GM12878 (cell line): ENCODE measurements at regions not wholly inside any gene's neighbourhood (a gene's known extent, or its start where the extent isn't known, plus 50 kb on each side); places are given as distances from the start of the nearest gene placed in this dataset.

Experiments used
- ATAC-seq: fragments of 200-7000 bp; cut with Tn5 transposase; 3 replicates; pipeline ENCODE4 v1.9.1; 2020; ENCODE audit warnings: mild to moderate bottlenecking, moderate library complexity
- BruUV-seq: library from RNA; stranded (reverse); fragments of 400-500 nt; replicated peaks from 2 replicates; lab custom pipeline; 2021; lab: Mats Ljungman, UMichigan
- CTCF ChIA-PET: fragments of 300-600 bp; sonication (Branson Sonifier 250); formaldehyde crosslinking; extraction: SDS; loops from one replicate; lab custom pipeline; 2021; ENCODE audit warnings: inconsistent platforms; lab: Yijun Ruan, JAX
- POLR2A ChIA-PET: fragments of 350-600 bp; formaldehyde crosslinking; extraction: SDS; loops from one replicate; lab custom pipeline; 2021; ENCODE audit warnings: inconsistent platforms; lab: Charles Lee
- RAD21 ChIA-PET: fragments of 300-600 bp; sonication (Branson Sonifier 250); formaldehyde crosslinking; loops from one replicate; lab custom pipeline; 2023; ENCODE audit warnings: antibody characterized with exemption; ENCODE audit not compliant: unreplicated experiment; lab: Charles Lee
- SMC1A ChIA-PET: fragments of 300-600 bp; sonication (Branson Sonifier 250); formaldehyde crosslinking; loops from one replicate; lab custom pipeline; 2023; ENCODE audit not compliant: unreplicated experiment, uncharacterized antibody; lab: Charles Lee
- DNase-seq: peaks from one replicate; pipeline ENCODE4 v3.0.0-alpha.2; 2011; ENCODE audit warnings: low read depth, low spot score
- FAIRE-seq: peaks from 3 replicates; lab custom pipeline; 2011; peaks lifted over from hg19 to GRCh38; lab: Jason Lieb, UNC
- H2AFZ ChIP-seq: 2 replicates; pipeline ENCODE4 v1.6.0; 2011; ENCODE audit warnings: low read depth, low read length, control low read depth; ENCODE audit not compliant: control insufficient read depth
- H3K27ac ChIP-seq: 2 replicates; pipeline ENCODE4 v1.5.1; 2011; ENCODE audit warnings: control low read depth; ENCODE audit not compliant: control insufficient read depth, insufficient read depth
- H3K27me3 ChIP-seq, 2 experiments: replicated peaks in 1 of 2; 2 replicates each; pipeline versions ENCODE4 v1.6.0 to v1.6.1; 2011; ENCODE audit warnings: low read length in 1 of 2; ENCODE audit not compliant: control insufficient read depth in 2 of 2, insufficient read depth in 2 of 2
- H3K36me3 ChIP-seq, 2 experiments: 2 replicates each; pipeline ENCODE4 v1.5.1; 2011; ENCODE audit warnings: low read length in 1 of 2; ENCODE audit not compliant: control insufficient read depth in 2 of 2, insufficient read depth in 2 of 2
- H3K4me1 ChIP-seq: 2 replicates; pipeline ENCODE4 v1.6.1; 2011; ENCODE audit warnings: mild to moderate bottlenecking, low read length, moderate library complexity, mixed read lengths; ENCODE audit not compliant: control insufficient read depth, insufficient read depth
- H3K4me2 ChIP-seq: 2 replicates; pipeline ENCODE4 v1.6.0; 2011; ENCODE audit warnings: control low read depth; ENCODE audit not compliant: control insufficient read depth, insufficient read depth
- H3K4me3 ChIP-seq: fragments of 200-600 bp; sonication (generic); 2 replicates; pipeline ENCODE4 v1.5.1; 2016
- H3K79me2 ChIP-seq: 2 replicates; pipeline ENCODE4 v1.6.0; 2011; ENCODE audit warnings: low read length; ENCODE audit not compliant: control insufficient read depth, insufficient read depth
- H3K9ac ChIP-seq: 2 replicates; pipeline ENCODE4 v1.8.0; 2011; ENCODE audit warnings: low read length, control low read depth, mixed read lengths; ENCODE audit not compliant: control insufficient read depth, insufficient read depth
- H3K9me3 ChIP-seq: replicated peaks from 3 replicates; pipeline ENCODE4 v1.5.1; 2011; ENCODE audit warnings: mild to moderate bottlenecking, low read length; ENCODE audit not compliant: control insufficient read depth, insufficient read depth
- H4K20me1 ChIP-seq: 2 replicates; pipeline ENCODE4 v1.6.0; 2011; ENCODE audit not compliant: control insufficient read depth, insufficient read depth
- BCL11A ChIP-seq: IDR thresholded peaks from 2 replicates; pipeline ENCODE4 v1.6.1; 2011; ENCODE audit warnings: low read depth, low read length
- ESRRA ChIP-seq: IDR thresholded peaks from 2 replicates; pipeline ENCODE4 v1.6.1; 2012; ENCODE audit warnings: mild to moderate bottlenecking, low read length, improper control_type of control experiment
- HDAC6 ChIP-seq: fragments of 200-600 bp; sonication (generic); IDR thresholded peaks from one replicate; pipeline ENCODE4 v1.8.0; 2017; ENCODE audit warnings: antibody characterized with exemption; ENCODE audit not compliant: unreplicated experiment
- IKZF1 ChIP-seq: fragments of 450-650 bp; conservative IDR thresholded peaks from 2 replicates; pipeline ENCODE4 v1.6.1; 2017; ENCODE audit warnings: antibody characterized with exemption, mild to moderate bottlenecking
- NR2C1 ChIP-seq: fragments of 450-650 bp; IDR thresholded peaks from 2 replicates; pipeline ENCODE4 v1.6.1; 2017; ENCODE audit warnings: antibody characterized with exemption, mild to moderate bottlenecking, moderate library complexity
- NR2F1 ChIP-seq: fragments of 450-650 bp; conservative IDR thresholded peaks from 2 replicates; pipeline ENCODE4 v1.6.1; 2017; ENCODE audit warnings: mild to moderate bottlenecking
- SREBF1 ChIP-seq: IDR thresholded peaks from 2 replicates; pipeline ENCODE4 v1.6.1; 2012; ENCODE audit warnings: mild to moderate bottlenecking, low read length
- WRNIP1 ChIP-seq: IDR thresholded peaks from 2 replicates; pipeline ENCODE4 v1.6.1; 2011; ENCODE audit warnings: low read depth, low read length, improper control_type of control experiment, borderline replicate concordance
- YY1 ChIP-seq: IDR thresholded peaks from 2 replicates; pipeline ENCODE4 v1.6.1; 2011; ENCODE audit warnings: low read depth, mild to moderate bottlenecking, low read length
- in situ Hi-C: fragments of 300-500 bp; cut with MboI; formaldehyde crosslinking; loops from 9 replicates; pipeline ENCODE4 v1.14.3; 2018; ENCODE audit warnings: mixed read lengths
- intact Hi-C: fragments of 100-400 bp; cut with micrococcal nuclease; formaldehyde crosslinking; loops from one replicate; pipeline ENCODE4 v1.14.2; 2022; ENCODE audit not compliant: unreplicated experiment
- TF ChIP-seq, protein P1 (sequence below): fragments of 450-650 bp; IDR thresholded peaks from 2 replicates; pipeline ENCODE4 v1.6.1; 2018; ENCODE audit warnings: mild to moderate bottlenecking, low read depth, moderate library complexity; ENCODE audit not compliant: partially characterized antibody

GRCh38 chr5:99940540-99940939 lies 594.6 kb upstream of the FAM174A start:
- ChIA-PET RAD21 (no interaction called here), CTCF (no interaction called here), SMC1A (no interaction called here), POLR2A (no interaction called here)
- FAIRE-seq (no peak), ATAC-seq (no peak), DNase-seq (no peak)
- Histone ChIP-seq H3K27me3 (no peaks in the 10 kb centered on the region), H4K20me1 (no peaks in the 10 kb centered on the region), H3K9ac (no peak overlapping the region), H2AFZ (no peak overlapping the region), H3K27ac (no peak overlapping the region), H3K36me3 (no peaks in the 10 kb centered on the region), H3K9me3 (no peaks in the 10 kb centered on the region), H3K4me3 (no peak overlapping the region), H3K4me2 (no peak overlapping the region), H3K4me1 (no peaks in the 10 kb centered on the region), H3K79me2 (no peaks in the 10 kb centered on the region)
- no TSS peak for BruUV-seq
- in situ Hi-C loops (no loop called here), intact Hi-C loops (no loop called here)
- TF ChIP-seq YY1 (no peak), NR2C1 (no peak), ESRRA (no peak), NR2F1 (no peak), IKZF1 (no peak), BCL11A (no peak), SREBF1 (no peak), WRNIP1 (no peak), HDAC6 (no peak)
- TF ChIP-seq, protein P1, sequence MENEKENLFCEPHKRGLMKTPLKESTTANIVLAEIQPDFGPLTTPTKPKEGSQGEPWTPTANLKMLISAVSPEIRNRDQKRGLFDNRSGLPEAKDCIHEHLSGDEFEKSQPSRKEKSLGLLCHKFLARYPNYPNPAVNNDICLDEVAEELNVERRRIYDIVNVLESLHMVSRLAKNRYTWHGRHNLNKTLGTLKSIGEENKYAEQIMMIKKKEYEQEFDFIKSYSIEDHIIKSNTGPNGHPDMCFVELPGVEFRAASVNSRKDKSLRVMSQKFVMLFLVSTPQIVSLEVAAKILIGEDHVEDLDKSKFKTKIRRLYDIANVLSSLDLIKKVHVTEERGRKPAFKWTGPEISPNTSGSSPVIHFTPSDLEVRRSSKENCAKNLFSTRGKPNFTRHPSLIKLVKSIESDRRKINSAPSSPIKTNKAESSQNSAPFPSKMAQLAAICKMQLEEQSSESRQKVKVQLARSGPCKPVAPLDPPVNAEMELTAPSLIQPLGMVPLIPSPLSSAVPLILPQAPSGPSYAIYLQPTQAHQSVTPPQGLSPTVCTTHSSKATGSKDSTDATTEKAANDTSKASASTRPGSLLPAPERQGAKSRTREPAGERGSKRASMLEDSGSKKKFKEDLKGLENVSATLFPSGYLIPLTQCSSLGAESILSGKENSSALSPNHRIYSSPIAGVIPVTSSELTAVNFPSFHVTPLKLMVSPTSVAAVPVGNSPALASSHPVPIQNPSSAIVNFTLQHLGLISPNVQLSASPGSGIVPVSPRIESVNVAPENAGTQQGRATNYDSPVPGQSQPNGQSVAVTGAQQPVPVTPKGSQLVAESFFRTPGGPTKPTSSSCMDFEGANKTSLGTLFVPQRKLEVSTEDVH, result no peak
